ENCODE measurements at regions not wholly inside any gene's neighbourhood (a gene's known extent, or its start where the extent isn't known, plus 50 kb on each side); places are given as distances from the start of the nearest gene placed in this dataset.

GRCh38 chr2:147061269-147061668 lies 783.6 kb upstream of the ACVR2A start:
- CTCF ChIA-PET, result interaction anchor here (0.7 kb wide), 1 partner anchor 120 kb away, joined by 3 read pairs; no protein-coding TSS in a partner anchor
- no peak overlapping the region for H3K27ac Mint-ChIP-seq (ENCODE audit: low read depth, unreplicated experiment)
- BruUV-seq (replicated peaks), result no TSS peak

DNA sequence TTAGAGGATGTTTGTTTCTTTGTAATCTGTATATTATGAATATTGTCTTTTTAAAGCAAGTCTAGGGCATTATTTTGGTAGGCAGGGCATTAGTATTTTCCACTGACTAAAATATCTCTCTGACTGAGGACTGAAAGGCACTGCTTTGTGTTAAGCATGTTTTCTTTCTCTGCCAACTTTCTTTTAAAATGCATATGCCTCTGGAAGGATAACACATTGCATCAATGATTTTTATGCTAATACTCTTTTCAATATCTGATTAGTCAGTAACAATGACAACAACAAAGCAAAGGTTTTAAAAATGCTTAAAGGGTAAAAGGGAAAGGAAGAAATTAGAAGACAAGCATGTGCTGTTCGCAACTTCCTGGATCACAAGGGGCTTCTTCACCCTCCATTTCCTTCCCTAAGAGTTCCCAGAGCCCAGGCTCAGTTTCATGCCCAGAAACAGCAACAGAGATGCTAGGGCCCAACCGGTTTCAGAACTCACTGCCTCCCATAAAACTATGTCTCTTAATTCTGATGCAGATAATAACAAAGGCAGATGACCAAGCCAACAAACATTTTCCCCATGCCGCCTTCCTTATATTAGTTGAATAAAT lies 786.8 kb upstream of the ACVR2A start:
- H3K27me3 Mint-ChIP-seq (ENCODE audit: insufficient read depth, unreplicated experiment), result no peaks in the 10 kb centered on the region
- H3K4me3 Mint-ChIP-seq (ENCODE audit: unreplicated experiment), result no peak overlapping the region
- TF ChIP-seq CTCF (IDR thresholded peaks at IDR 0.05; ENCODE audit: unreplicated experiment), result no peak
- DNase-seq (ENCODE audit: unreplicated experiment), result no peak
- ChIA-PET CTCF (no interaction called here), POLR2A (no interaction called here)
- no peaks in the 10 kb centered on the region for H3K4me1 Mint-ChIP-seq (ENCODE audit: insufficient read depth, unreplicated experiment)
- no peak overlapping the region for H3K27ac Mint-ChIP-seq (ENCODE audit: low read depth, unreplicated experiment)
- no peaks in the 10 kb centered on the region for H3K9me3 Mint-ChIP-seq (ENCODE audit: unreplicated experiment)
- intact Hi-C loops (cut with micrococcal nuclease), result no loop called here
- no peaks in the 10 kb centered on the region for H3K36me3 Mint-ChIP-seq (ENCODE audit: insufficient read depth, unreplicated experiment)
- BruUV-seq (replicated peaks), result no TSS peak

More at GRCh38 chr2:147061269-147061668, 783.6 kb upstream of the ACVR2A start:
- intact Hi-C loops (cut with micrococcal nuclease), result no loop called here
- H3K4me1 Mint-ChIP-seq (ENCODE audit: insufficient read depth, unreplicated experiment), result no peaks in the 10 kb centered on the region
- H3K27me3 Mint-ChIP-seq (ENCODE audit: insufficient read depth, unreplicated experiment), result no peaks in the 10 kb centered on the region
- no peak overlapping the region for H3K4me3 Mint-ChIP-seq (ENCODE audit: unreplicated experiment)
- H3K9me3 Mint-ChIP-seq (ENCODE audit: unreplicated experiment), result no peaks in the 10 kb centered on the region
- POLR2A ChIA-PET, result interaction anchor here (0.9 to 1.8 kb wide), 3 partner anchors 9 to 783 kb away, joined by 3 to 6 read pairs (median 4); no protein-coding TSS in a partner anchor
- no peak for DNase-seq (ENCODE audit: unreplicated experiment)
- TF ChIP-seq CTCF (IDR thresholded peaks at IDR 0.05; ENCODE audit: unreplicated experiment), result no peak
- no peaks in the 10 kb centered on the region for H3K36me3 Mint-ChIP-seq (ENCODE audit: insufficient read depth, unreplicated experiment)

GRCh38 chr2:147051814-147052213 lies 793.0 kb upstream of the ACVR2A start:
- Mint-ChIP-seq H3K9me3 (ENCODE audit: unreplicated experiment) (no peaks in the 10 kb centered on the region), H3K4me3 (ENCODE audit: unreplicated experiment) (no peak overlapping the region), H3K27me3 (ENCODE audit: insufficient read depth, unreplicated experiment) (no peaks in the 10 kb centered on the region), H3K27ac (ENCODE audit: low read depth, unreplicated experiment) (no peak overlapping the region), H3K36me3 (ENCODE audit: insufficient read depth, unreplicated experiment) (no peaks in the 10 kb centered on the region), H3K4me1 (ENCODE audit: insufficient read depth, unreplicated experiment) (peaks cover 8% of the 10 kb centered on the region)
- no peak for TF ChIP-seq CTCF (IDR thresholded peaks at IDR 0.05; ENCODE audit: unreplicated experiment)
- intact Hi-C loops (cut with micrococcal nuclease), result no loop called here
- DNase-seq (ENCODE audit: unreplicated experiment), result peak; percentile 24
- BruUV-seq (replicated peaks), result no TSS peak
- CTCF ChIA-PET, result interaction anchor here (0.8 to 1.4 kb wide), 4 partner anchors 20 to 281 kb away, joined by 3 to 5 read pairs (median 4); no protein-coding TSS in a partner anchor
- POLR2A ChIA-PET, result interaction anchor here (1.0 to 1.1 kb wide), 3 partner anchors 9 to 69 kb away, joined by 3 to 4 read pairs (median 4); no protein-coding TSS in a partner anchor

- H3K9me3 Mint-ChIP-seq (ENCODE audit: unreplicated experiment), result no peaks in the 10 kb centered on the region
- no peak overlapping the region for H3K27ac Mint-ChIP-seq (ENCODE audit: low read depth, unreplicated experiment)
- CTCF ChIA-PET, result no interaction called here
Measured at GRCh38 chr2:147051248-147051647, 793.6 kb upstream of the ACVR2A start.

More at GRCh38 chr2:147051248-147051647, 793.6 kb upstream of the ACVR2A start:
- BruUV-seq (replicated peaks), result no TSS peak
- peak; percentile 40 for DNase-seq (ENCODE audit: unreplicated experiment)
- Mint-ChIP-seq H3K4me1 (ENCODE audit: insufficient read depth, unreplicated experiment) (peaks cover 8% of the 10 kb centered on the region), H3K4me3 (ENCODE audit: unreplicated experiment) (no peak overlapping the region), H3K36me3 (ENCODE audit: insufficient read depth, unreplicated experiment) (no peaks in the 10 kb centered on the region), H3K27me3 (ENCODE audit: insufficient read depth, unreplicated experiment) (no peaks in the 10 kb centered on the region)
- TF ChIP-seq CTCF (IDR thresholded peaks at IDR 0.05; ENCODE audit: unreplicated experiment), result no peak
- intact Hi-C loops (cut with micrococcal nuclease), result no loop called here
- POLR2A ChIA-PET, result interaction anchor here (0.6 to 1.1 kb wide), 3 partner anchors 10 to 69 kb away, joined by 3 to 4 read pairs (median 4); no protein-coding TSS in a partner anchor

Measured in MCF 10A (cell line).